T1000 (cell line): ENCODE measurements at regions not wholly inside any gene's neighbourhood (a gene's known extent, or its start where the extent isn't known, plus 50 kb on each side); places are given as distances from the start of the nearest gene placed in this dataset.
"Not testable (repeated sequence)": the region's sequence is repeated elsewhere in the genome, so short reads cannot be mapped to it uniquely, and the experiment has no call there.

Experiments used
- DNase-seq: peaks from one replicate; lab custom pipeline; 2025; ENCODE audit warnings: mixed read lengths; lab: John Stamatoyannopoulos, UW

DNA sequence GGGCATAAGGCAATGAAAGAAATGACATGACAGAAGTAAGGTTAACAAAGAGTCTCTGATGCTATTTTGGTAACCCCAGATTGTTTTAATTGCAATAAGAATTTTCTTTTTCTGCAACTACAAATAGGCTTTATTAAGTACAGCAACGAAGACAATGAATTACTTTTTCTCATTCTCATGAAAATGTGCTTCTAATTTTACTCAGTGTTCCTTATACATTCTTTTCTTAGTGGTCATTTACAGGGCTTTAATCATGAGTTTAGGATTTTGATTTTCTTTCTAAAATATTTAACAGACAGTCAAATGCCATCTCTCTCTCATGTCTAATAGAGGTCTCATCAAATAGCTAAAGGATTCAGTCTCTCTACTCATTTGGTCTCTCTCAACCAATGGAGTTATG, 452.1 kb downstream of the RAP2B start:
- DNase-seq = no peak

DNA sequence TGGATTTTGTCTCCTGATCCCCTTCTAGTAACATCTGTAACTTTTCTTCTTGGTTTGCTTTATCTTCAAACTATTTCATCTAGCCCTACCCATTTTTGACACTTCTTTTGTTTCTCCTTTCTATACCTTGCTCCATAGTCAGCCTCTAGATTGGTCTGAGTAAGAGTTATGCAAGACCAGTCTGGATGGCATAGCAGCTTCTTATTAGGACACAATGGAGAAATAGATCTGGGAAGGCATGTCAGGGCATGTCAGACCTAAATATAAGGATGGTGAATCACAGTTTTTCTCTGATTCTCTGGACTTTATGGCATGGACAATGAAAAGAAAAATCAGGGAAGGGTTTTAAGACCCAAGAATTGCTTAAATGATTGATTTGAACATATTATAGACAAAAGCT, 452.5 kb downstream of the RAP2B start:
- no peak for DNase-seq

DNA sequence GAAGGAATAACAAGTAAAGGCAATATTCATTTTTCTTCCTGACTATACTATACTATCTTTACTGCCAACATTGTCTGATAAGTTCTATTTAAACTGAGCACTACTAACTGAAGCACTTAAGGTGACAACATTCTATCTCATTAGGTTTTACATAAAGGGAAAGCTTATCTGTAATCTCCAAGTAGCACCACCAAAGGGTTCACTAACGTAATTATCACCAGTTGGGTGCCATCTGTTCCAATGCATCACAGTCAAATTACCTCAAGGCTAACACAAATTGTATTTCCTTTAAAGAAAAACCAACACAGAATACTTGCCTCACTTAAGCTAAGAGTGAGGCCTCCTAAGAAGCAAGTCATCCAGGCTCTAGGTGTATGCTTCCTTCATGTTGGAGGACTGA, 453.8 kb downstream of the RAP2B start:
- DNase-seq = no peak

- DNase-seq = no peak
These were observed 455.4 kb downstream of the RAP2B start for GRCh38 chr3:153617463-153617862.

- no peak for DNase-seq
These were observed 456.1 kb downstream of the RAP2B start for GRCh38 chr3:153618176-153618575.

- DNase-seq = no peak
These were observed 457.2 kb downstream of the RAP2B start for GRCh38 chr3:153619268-153619667.

DNA sequence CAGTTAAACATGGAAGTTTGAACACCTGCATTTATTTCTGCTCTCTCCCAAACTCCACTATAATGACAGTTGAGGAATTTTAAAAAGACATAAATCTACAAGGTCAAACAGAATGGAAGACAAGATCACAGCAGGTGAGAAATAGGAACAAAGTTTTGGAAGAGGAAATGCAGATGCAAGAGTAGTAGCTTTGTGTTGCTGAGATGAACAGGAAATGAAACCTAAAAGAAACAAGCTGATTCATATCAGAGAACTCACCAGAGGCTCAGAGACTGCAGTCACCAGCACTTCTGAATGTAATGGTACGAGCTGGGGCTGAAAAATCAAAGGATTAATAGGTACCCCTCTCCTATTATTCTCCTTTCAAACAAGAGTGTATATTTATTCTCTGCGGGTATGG, 459.9 kb downstream of the RAP2B start:
- no peak for DNase-seq

GRCh38 chr3:153623834-153624233, 461.8 kb downstream of the RAP2B start:
- DNase-seq = no peak

DNA sequence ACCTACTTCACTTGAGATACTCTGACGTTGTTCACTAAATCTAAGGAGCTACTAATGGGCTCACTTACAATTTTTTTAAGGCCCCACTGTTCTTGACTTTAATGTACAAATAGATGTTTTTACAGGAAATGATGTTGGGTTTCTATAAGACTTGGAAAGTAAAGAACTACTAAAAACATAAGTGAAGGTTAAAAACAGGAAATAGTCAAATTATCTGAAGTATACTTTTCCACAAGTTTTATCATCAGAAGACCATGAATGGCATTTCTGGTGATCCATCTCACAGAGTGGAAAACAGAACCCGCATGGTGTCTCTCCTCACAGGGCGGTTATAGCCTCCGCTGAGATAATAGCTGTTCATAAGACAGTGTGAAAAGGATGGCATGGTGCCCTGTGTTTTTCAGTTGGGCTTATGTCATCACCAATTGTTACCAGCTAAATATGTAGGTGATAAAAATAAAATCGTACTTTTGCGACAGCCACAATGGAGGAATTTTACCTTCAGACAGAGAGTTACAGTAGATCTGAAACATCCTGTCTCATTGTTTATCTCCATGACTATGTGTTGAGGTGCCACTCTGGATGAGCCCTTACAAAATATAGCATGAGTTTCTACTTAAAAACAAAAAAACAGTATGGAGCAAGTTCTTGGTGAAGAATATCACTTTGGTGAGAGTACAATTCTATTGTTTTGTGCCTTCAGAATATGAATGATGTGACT, 462.4 kb downstream of the RAP2B start:
- DNase-seq = no peak

DNA sequence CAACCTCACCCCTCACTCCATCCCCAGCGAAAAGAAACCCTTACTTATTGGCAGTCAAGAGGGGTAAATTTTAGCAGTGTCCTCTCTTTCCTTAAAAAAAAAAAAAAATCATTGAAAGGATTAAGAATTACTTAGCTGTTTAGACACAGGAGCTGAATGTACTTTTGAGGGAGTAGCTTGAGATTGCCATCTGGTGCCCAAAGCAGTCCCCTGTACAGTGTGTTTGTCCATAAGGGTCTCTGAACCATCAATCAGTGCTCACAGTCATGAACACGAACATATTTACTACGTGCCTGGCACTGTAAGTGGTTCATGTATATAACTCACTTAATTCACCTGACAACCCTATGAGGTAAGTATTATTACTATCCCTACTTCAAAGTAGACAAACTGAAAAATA, 463.5 kb downstream of the RAP2B start:
- DNase-seq = no peak

DNA sequence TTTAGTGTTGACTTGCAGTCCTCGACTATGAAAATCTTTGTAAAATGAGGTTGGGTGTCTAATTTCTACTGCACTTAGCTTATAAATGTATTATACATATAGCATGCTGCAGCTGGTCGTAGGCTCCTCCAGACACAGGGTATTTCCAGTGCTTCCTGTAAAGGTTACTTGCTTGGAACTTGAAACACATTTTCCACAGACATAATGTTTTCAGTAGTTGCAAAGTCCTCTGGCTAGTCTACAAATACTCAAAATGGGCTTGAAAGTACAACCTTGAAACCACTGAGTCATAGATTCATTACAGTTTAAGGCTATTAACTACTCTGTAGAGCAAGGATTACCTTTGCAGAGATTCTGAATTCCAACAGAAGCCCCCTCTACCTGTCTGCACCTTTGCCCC, 464.1 kb downstream of the RAP2B start:
- DNase-seq = no peak

DNA sequence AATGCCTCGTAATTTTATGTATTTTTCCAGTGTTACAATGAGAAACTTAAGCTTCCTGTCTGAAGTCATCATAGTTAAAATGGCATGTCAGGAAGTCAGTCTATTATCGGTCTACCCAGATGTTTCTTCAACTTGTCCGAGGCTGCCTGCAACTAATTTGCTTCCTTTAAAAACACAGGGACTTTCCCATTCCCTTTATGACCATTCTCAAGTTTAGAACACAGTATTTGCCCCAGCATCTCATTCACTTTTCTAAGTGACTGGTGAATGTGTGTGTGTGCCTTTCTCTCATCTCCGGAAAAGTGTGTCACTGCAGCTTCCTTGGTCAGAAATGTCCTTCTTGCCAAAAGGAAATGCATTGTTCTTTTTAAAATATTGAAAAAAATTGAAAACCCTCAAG, 466.6 kb downstream of the RAP2B start:
- DNase-seq = no peak

DNA sequence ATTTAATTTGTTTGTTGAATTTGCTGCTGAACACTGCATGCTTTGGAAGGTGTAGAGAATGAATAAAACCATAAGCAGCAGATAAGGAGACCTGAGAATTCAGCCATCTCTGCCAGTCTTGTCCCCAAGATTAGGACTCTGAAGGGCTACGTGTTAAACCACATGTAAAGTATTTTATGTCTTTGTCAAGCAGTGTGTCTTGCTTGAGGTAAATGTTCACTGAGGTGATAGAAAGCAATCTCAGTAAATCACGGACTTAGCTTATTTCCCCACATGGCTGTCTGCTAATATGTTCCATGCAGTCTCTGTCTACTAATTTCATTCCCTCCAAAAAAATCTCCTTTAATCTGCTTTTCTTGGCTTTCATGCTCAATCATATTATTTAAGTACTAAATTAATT, 467.1 kb downstream of the RAP2B start:
- no peak for DNase-seq

GRCh38 chr3:153631102-153631501, 469.1 kb downstream of the RAP2B start:
- no peak for DNase-seq

DNA sequence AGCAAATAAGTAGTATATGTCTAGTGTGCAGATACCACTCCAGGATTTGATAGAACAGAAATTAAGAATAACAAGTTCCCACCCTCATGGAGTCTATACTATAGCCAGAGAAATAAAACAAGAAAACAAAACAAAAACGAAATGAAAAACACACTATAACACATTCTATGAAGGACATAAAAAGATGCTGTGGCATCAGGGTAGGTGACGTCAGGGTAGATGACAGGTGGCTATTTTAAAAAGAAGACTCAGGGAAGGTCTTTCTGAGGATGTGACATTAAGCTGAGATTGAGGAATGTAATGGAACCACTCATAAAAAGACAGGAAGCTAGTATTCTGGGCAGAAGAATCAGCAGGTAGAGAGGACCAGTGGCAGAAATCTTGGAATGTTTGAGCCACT, 469.6 kb downstream of the RAP2B start:
- no peak for DNase-seq

GRCh38 chr3:153633407-153633806, 471.4 kb downstream of the RAP2B start:
- no peak for DNase-seq

GRCh38 chr3:153634683-153635082, 472.7 kb downstream of the RAP2B start:
- no peak for DNase-seq

- no peak for DNase-seq
These were observed 477.6 kb downstream of the RAP2B start for GRCh38 chr3:153639631-153640030.

- no peak for DNase-seq
These were observed 479.0 kb downstream of the RAP2B start for GRCh38 chr3:153640689-153641665.

DNA sequence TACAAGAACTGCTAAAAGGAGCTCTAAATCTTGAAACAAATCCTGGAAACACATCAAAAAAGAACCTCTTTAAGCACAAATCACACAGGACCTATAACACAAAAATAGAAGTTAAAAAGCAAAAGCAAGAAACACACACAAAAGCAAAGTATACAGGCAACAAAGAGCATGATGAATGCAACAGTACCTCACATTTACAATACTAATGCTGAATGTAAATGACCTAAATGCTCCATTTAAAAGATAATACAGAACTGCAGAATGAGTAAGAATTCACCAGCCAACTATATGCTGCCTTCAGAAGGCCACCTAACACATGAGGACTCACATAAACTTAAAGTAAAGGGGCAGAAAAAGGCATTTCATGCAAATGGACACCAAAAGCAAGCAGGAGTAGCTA, 478.6 kb upstream of the ARHGEF26 start:
- DNase-seq = not testable (repeated sequence)

- DNase-seq = not testable (repeated sequence)
These were observed 477.7 kb upstream of the ARHGEF26 start for GRCh38 chr3:153643471-153643870.

DNA sequence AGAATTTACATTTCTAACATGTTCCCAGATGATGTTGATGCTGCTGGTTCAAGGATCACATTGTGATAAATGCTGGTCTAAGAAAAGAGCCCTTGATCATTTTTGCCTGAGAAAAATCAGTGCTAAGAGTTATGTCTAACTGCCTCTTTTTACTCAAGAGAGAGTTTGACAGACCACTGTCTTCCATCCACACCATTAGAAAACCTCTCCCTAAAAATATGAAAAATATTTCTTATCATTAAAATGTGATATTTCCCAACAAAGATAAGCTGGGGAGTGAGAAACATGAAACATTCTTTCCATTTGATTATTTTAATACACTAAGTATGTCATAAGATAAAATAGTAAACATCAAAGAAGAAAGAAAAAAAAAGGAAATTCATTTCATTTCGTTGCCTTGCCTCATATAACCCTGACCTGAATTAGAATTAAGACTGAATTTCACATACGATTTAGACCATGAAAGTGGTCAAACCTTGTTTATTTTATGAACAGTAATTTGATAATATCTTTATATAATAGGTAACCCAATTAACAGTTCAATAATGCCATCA, 471.8 kb upstream of the ARHGEF26 start:
- DNase-seq = no peak

GRCh38 chr3:153652076-153652475, 469.1 kb upstream of the ARHGEF26 start:
- no peak for DNase-seq
